HG03558 (cell line): ENCODE measurements at regions not wholly inside any gene's neighbourhood (a gene's known extent, or its start where the extent isn't known, plus 50 kb on each side); places are given as distances from the start of the nearest gene placed in this dataset.

Source experiments
- ATAC-seq: cut with Tn5 transposase; IDR thresholded peaks from one replicate; pipeline ENCODE4 v1.9.1; 2021; ENCODE audit warnings: moderate number of reproducible peaks; ENCODE audit not compliant: unreplicated experiment; ENCODE audit errors: extremely low read depth

DNA sequence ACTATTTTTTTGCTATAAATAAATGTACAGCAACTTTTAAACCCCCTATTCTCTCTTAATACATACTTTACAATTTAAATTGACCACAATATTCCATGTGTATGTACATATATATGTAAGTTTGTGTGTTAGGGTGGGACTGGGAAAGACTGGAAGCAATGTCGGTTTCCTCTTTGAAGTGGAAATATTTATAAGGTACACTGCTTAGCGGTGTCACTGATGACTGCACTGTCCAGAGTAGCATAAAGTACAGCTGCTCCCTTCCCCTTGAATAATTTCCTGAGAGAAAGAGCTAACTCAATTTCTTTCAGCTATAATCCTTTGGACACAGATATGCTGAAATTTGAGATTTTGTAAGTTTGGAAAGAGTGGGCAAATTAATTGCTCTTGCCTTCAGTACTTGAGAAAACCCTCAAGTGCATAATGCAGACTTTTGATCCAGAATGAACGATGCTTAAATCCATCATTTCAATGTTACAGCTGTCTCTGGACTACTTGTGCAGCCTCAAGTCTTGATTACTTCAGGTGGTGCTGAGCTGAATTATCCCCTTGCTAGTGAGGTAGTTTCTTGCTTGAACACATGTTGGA is 267.0 kb upstream of the CFAP20DC start:
- ATAC-seq = no peak

DNA sequence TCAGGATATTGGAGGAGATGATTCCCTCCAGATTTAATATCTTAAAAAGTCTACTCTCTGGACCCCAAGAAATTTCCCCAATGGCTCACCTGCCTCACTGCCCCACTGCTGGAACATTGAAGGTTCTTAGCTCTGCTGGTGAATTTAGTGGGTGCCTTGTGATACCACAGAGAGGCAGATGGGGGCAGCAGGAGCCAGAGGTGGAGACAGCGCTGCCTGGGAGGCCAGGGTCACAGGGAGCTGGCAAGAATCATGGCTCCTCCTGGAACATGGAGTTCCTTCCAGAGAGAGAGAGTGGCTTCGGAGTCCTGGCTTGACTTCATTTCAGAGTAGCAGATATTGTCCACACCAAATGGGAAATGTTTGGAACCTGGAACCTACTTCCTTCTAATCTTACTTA is 263.5 kb upstream of the CFAP20DC start:
- ATAC-seq = no peak

DNA sequence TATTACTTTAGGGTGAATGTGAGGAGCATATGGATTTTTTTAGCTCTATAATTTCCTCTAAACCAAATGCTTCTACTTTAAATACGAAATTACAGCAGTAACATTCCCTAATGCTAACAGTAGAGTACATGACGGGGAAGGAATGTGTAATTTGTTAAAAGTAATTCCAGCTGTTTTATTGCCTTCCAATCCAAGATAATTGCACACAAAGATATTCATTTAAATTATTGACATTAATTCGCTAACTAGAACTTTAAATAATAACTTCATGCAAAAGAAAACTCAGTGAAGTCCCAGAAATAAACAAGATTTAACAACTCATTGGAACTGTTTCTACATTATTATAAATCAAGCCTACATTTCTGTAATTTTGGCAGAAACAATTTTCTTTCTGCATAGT is 261.4 kb upstream of the CFAP20DC start:
- no peak for ATAC-seq

DNA sequence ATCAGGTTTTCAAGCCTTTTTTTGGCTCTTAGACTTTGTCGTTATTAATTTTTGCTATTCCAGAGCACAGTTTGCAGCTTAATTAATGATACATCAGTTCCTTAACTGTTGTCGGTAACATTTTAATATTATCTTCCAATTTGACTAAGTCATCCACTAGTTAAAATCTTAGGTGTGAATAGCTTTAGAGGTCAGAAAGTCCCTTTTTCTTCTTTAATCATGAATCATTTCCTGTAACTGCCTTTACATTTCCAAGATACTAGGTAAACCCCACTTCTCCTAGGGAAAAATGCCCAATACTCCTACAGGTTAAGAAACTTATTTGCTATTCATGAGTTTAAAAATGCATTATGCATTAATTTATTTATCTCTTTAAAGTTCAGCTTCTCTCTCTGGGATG is 260.9 kb upstream of the CFAP20DC start:
- ATAC-seq = no peak

GRCh38 chr3:59308684-59309083 is 258.9 kb upstream of the CFAP20DC start:
- no peak for ATAC-seq

- no peak for ATAC-seq
Measured at GRCh38 chr3:59308001-59308400, 258.2 kb upstream of the CFAP20DC start.

DNA sequence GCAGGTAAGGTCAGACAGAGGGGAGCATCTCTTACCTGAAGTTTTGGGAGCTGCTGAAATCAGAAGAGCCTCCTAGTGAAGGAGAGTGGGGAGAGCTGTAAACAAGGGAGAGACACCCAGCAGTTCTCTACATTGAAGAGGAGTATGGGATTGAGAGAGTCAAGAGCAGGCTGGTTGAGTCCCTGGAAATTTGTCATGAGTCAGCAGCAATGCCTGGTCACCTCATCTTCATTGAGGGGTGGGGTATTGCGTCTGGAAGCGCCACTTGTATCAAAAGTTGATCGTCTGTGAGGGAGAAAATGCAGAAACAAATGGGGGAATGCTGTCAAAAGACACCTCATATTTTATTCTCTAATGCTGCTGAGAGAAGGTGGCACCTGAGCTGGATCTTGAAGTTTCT is 256.6 kb upstream of the CFAP20DC start:
- ATAC-seq = no peak

- no peak for ATAC-seq
Measured at GRCh38 chr3:59304296-59304695, 254.5 kb upstream of the CFAP20DC start.

- no peak for ATAC-seq
Measured at GRCh38 chr3:59303452-59303851, 253.6 kb upstream of the CFAP20DC start.

DNA sequence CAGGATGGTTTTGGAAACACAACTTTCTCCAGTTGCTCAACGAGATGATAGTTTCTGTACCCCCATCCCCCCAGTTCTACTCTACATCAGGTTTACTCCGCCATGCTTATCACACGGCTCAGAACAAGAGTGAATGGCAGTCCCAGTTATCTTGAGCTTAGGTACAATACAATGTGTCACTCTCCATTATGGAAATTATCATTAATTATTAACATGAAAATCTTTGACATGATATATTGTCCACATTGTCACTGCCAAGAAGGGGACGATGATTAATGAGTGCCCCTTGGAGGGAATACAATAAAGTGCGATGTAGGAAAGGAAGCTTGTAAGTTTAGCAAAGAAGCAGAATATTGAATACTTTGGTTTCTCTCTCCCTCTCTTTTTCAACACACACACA is 252.6 kb upstream of the CFAP20DC start:
- ATAC-seq = no peak

GRCh38 chr3:59300733-59301132 is 250.9 kb upstream of the CFAP20DC start:
- ATAC-seq = no peak

- no peak for ATAC-seq
Measured at GRCh38 chr3:59299561-59299960, 249.7 kb upstream of the CFAP20DC start.

GRCh38 chr3:59290358-59290757 is 240.5 kb upstream of the CFAP20DC start:
- no peak for ATAC-seq

- ATAC-seq = no peak
Measured at GRCh38 chr3:59289831-59290230, 240.0 kb upstream of the CFAP20DC start.

- no peak for ATAC-seq
Measured at GRCh38 chr3:59288951-59289350, 239.1 kb upstream of the CFAP20DC start.

GRCh38 chr3:59286791-59287531 is 237.1 kb upstream of the CFAP20DC start:
- ATAC-seq = no peak

GRCh38 chr3:59285560-59285959 is 235.7 kb upstream of the CFAP20DC start:
- no peak for ATAC-seq

GRCh38 chr3:59284926-59285325 is 235.1 kb upstream of the CFAP20DC start:
- no peak for ATAC-seq

- no peak for ATAC-seq
Measured at GRCh38 chr3:59280113-59280512, 230.3 kb upstream of the CFAP20DC start.

- no peak for ATAC-seq
Measured at GRCh38 chr3:59277816-59278215, 228.0 kb upstream of the CFAP20DC start.

GRCh38 chr3:59277201-59277600 is 227.4 kb upstream of the CFAP20DC start:
- ATAC-seq = no peak

DNA sequence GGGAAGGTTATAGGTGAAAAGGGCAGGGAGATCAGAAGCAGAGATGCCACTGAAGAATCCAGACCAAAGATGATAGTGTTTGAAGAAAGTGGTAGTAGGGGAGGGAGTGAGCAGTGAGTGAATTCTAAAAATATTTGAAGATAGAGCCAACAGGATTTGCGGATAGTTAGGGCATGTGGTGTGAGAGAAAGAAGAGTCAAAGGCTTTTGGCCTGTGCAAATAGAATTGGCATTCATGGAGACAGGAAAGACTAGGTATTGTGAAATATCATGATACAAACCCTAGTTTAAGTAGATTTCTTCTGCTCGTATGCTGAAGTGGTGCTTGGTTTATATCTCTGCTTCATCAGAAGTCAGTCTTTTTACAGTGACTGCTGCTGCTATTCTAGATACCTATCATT is 224.2 kb upstream of the CFAP20DC start:
- ATAC-seq = no peak
